Hematopoietic multipotent progenitor cell treated with erythropoietin and hydrocortisone succinate and interleukin-3 and kit ligand, for 4 days (in vitro differentiated cells): ENCODE measurements at regions not wholly inside any gene's neighbourhood (a gene's known extent, or its start where the extent isn't known, plus 50 kb on each side); places are given as distances from the start of the nearest gene placed in this dataset.
"Not testable (repeated sequence)": the region's sequence is repeated elsewhere in the genome, so short reads cannot be mapped to it uniquely, and the experiment has no call there.

Experiments
- DNase-seq: peaks from one replicate; pipeline ENCODE4 v3.0.0-alpha.2; 2015

DNA sequence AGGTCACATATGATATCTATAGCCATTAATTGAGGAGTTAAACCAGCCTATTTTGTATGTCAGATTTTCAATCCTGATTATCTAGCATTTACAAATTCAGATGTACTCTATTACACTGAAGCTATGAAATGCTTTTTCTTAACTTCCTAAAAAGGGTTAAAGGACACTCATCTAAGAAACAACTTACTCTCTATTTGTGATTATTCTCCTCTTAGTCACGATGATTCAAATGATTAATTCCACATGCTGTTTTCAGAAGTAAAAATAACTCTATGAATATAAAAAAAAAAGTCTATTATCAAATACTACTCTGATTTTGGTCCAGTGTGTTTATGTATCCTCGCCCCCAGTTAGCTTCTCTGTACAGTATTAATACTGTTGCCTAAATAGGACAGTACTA lies 1199.9 kb downstream of the GATA3 start:
- no peak for DNase-seq

DNA sequence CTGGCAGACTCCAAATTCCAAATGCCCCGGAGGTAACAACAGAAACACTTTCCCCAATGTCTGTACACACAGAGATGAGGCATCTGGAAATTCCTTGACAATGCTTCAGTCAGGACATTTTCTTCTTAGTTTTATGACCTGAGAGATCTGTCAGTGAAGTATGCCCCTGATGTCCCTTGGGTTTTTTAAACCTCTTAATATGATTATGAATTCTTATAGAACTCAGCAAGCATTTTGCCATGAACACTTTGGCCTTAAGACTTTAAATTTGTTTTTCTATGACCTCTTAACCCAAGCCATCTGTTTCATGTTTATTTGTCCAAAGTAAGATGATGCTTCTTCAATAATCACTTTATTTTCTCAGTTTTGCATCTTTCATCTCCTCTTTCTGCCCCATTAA lies 1206.2 kb downstream of the GATA3 start:
- DNase-seq = no peak

DNA sequence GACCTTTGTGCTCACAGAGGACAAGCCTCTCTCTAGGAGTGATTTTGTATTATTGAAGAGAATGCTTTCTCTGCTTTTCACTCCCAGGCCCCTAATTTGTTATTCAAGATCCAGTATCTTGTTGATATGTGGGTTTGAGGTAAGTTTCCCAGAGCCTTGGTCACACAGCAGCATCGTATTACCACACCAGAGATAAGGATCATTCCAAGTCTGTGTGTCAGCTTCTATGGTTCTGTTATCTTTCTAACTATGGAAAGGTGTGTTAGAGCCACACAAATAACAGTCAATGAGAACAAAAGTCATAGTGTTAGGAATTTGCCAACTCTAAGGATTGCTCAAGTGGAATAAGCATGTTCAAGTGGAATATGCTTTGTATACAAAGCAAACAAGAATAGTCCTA lies 1208.3 kb downstream of the GATA3 start:
- no peak for DNase-seq

DNA sequence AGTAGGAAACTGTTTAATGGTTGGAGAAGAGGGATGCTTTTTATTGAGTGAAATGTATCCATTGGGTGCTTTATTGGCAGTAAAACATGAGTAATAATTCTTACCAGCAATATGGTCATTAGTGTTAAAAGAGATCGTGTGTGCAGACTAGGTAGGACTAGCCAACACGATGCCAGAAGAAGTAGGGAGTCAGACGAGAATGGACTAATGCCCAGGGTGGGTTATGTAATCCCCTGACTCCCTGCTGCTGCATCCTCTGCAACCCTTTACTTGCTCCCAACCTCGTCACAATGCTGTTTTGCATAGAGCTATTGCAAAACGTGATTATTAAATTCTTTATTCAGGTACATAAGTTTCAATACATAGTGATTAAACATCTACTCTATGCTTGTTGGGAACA lies 1213.7 kb downstream of the GATA3 start:
- no peak for DNase-seq

DNA sequence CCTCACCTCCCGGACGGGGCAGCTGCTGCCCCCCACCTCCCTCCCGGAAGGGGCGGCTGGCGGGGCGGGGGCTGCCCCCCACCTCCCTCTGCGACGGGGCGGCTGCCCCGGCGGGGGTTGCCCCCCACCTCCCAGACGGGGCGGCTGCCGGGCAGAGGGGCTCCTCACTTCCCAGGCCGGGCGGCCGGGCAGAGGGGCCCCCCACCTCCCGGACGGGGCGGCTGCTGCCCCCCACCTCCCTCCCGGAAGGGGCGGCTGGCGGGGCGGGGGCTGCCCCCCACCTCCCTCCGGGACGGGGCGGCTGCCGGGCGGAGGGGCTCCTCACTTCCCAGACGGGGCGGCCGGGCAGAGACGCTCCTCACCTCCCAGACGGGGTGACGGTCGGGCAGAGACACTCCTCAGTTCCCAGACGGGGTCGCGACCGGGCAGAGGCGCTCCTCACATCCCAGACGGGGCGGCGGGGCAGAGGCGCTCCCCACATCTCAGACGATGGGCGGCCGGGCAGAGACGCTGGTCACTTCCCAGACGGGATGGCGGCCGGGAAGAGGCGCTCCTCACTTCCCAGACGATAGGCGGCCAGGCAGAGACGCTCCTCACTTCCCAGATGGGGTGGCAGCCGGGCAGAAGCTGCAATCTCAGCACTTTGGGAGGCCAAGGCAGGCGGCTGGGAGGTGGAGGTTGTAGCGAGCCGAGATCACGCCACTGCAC lies 1218.8 kb downstream of the GATA3 start:
- DNase-seq = not testable (repeated sequence)

DNA sequence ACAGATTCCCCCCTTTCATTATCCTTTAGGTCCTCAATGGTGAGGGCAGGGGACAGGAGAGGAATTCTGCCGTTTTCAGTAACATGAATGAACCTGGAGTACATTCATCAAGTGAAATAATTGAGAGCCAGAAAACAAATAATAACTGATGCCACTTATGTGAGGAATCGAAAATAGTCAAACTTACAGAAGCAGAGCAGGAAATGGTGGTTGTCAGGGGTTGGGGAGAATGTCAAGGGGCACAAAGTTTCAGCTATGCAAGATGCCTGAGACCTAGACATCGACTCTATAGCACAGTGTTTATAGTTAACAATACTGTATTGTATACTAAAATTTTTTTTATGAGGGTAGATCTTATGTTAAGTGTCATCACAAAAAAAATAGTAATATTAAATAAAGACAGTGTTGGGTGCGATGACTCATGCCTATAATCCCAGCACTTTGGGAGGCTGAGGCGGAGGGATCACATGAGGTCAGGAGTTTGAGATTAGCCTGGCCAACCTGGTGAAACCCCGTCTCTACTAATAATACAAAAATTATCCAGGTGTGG lies 1219.8 kb downstream of the GATA3 start:
- no peak for DNase-seq

DNA sequence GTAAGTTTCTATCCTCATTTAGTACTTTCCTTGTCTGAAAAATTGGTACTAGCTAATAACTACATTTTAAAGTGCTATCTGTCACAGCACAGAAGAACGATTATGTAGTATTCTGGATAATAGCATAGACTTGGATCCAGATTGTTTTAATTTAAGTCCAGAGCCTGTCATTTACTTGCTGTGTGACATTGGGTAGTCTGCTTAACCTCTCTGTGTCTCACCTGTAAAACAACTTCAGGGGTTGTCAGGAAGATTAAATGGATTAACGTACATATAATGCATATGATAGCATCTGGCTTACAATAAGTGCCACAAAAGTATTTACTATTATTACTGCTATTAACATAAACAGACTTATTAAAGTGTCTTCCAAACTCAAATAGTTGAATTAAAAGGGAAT lies 1221.4 kb downstream of the GATA3 start:
- no peak for DNase-seq

DNA sequence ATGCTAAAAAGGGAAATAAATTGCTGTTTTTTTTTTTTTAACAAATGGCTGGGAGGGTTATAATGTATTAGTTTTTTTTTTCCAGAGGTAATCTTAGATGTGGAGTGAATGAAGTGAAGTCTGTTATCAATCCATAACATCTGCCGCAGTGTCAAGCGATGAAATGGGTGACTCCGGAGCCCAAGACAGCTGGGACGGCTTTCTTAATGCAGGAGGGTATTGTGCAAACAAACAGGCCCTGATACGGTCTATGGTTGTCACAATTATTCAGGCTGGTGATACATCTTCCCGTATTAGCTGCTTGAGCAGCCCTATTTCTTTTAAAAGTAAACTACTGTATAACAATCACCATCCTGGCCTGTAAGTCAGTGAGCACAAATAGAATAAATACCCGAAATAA lies 1231.2 kb downstream of the GATA3 start:
- DNase-seq = peak; percentile 80

DNA sequence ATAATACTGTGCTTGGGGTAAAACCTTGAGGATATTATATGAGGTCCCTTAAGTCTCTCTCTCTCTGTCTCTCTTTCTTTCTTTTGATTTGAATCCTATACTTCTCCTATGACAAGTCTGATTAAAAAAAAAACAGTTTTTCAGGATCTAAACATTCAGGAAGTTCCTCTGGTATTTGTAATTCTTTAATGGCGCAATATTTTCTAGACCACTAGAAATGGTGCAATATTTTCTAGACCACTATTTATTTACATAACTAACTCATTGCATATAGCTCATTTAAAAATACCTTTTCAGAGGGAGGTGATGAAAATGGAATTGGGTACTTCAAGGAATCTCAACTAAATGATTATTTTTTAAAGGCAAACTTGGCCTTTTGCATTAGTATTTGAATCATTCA lies 1235.3 kb downstream of the GATA3 start:
- DNase-seq = peak; percentile 35

DNA sequence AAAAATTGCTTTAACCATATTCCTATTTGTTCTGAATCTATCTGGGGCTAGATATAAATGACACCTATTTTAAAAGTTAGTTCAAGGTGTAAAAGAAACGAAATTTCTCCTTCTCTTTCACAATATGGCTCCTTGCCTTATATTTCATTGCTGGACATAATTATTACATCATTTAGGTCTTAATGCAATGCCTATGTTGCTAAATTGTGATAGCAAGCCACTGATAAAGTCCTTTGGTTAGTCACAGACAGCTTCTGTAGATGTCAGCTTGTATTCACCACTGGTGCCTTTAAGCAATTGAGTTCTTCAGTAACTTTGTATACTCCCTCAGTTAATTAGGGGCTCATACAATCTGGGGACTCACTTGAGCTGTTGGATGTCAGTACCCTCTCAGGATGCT lies 1236.6 kb downstream of the GATA3 start:
- peak; percentile 56 for DNase-seq

DNA sequence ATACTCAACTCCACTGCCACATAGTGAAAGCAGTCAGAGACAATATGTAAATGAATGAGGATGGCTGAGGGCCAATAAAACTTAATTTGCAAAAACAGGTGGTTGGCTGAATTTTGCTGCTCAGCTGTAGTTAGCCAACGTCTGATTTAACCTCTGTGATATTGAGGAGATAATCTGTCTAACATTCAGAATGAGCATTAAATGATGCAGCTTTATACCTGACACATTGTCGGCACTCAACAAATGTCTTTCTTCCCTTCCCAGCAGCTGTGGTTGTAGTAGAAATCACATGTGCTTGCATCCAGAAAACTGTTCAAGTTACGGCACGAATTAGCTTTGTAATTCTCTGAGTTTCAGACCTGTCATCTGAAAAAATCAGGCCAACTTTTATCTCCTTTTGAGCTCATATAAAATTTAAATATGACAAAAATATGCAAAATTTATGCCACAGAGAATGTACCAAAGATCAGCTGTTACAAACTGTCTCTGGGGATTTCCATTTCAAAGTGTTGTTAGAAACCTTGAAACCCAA lies 1239.7 kb downstream of the GATA3 start:
- peak; percentile 23 for DNase-seq

DNA sequence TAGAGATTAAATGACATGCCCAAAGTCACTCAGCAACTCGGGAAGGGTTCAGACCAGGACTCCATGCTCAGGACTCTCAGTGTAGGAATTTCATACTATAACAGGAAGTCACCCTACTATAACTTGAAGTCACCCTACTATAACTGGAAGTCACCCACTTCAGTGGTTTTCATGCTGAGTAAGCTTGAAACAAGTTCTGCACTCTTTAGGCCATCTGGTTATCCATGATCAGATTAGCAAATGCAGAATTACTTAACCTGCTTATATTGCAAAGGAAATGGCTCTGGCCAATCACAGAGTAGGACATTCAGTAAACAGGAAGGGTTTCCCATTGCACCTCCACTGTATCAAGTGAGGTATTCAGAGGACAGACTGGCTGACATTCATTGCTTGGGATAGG lies 1240.4 kb downstream of the GATA3 start:
- peak; percentile 63 for DNase-seq

DNA sequence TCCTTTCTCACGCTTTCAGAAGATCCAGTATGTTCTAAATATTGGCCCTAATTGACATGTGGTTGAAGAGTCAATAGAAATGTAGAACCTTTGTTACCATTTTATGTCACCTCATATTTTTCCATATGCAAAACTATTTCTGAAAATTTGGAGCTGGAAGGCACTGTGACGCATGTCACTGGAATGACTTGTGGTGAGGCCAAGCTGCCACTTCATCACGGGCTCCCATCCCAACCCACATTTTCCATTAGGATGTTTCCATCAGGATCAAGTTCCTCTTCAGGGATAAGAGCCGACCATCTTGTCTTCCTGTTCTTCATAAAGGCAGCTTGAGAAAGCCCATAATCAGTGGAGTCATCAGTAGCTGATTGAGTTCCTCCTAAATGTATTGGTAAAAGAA lies 1241.7 kb downstream of the GATA3 start:
- no peak for DNase-seq

DNA sequence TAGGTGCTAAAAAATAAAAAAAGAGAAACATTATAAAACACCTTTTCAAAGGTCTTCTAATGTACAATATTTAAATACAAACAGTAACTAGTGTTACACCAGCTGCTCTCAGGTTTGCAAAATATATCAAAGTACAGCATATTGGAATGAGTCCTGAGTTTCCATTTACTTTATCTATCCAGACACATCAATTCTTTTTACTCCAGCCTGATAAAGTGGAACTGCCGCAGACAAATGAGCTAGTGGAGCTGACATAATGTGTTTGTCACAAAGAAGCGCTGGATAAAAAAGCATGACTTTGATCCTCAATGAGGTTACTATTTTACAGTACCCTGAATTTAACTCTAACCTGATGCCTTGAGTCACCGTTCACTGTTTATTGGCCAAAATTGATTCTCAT lies 1243.1 kb downstream of the GATA3 start:
- DNase-seq = no peak

DNA sequence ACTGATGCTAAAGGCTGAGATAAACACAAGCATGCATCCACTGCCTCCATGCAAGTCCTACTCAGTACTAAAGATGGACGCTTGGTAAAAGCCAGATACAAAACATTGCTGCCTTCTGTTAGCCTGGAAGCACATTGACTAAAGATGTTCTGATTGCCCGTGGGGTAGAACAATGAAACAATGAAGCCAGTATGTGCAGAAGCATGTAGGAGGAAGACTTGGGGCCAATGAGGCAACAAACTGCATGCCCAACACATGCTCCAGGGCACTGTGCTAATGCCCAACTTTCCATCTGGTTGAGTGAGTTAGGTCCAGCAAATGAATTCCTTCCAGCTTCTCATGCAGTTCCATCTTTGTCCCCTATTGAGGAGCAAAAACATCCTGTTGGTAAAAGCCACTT lies 1245.5 kb downstream of the GATA3 start:
- no peak for DNase-seq

DNA sequence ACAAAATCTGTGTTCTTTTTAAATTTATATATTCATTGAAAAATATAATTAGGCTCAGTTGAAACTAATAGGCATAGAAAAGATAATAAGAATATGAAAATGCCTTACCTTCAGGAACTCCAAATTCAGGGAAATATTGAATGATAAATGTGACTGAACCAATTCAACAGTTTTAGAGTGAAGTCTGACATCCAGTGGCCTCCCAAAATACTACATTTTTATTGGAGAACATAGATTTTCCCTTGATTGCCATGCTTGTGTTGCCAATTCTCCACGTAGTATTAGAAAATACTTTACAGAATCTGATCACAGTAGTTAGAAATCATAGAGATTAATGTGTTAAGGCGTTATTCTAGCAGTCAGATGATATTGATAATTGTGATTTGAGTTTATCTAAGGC lies 1246.7 kb downstream of the GATA3 start:
- peak; percentile 34 for DNase-seq

DNA sequence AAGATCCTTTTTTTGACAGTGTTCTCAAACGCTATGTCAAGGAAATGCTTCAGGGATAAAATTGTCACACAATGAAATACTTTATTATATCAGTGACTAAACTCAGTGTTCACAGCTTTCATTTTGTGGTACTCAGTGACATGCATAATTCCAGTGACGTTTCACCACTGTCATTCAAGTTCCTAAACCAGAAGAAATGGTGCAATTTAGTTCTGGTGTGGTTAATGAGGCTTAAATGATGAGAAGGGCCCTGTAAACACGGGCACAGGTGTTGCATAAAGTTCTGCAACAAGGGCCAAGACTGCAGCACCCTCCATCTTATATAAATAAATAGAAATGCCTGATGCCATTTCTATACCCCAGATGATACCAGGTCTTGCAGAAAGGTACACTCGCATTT lies 1247.1 kb downstream of the GATA3 start:
- peak; percentile 10 for DNase-seq

DNA sequence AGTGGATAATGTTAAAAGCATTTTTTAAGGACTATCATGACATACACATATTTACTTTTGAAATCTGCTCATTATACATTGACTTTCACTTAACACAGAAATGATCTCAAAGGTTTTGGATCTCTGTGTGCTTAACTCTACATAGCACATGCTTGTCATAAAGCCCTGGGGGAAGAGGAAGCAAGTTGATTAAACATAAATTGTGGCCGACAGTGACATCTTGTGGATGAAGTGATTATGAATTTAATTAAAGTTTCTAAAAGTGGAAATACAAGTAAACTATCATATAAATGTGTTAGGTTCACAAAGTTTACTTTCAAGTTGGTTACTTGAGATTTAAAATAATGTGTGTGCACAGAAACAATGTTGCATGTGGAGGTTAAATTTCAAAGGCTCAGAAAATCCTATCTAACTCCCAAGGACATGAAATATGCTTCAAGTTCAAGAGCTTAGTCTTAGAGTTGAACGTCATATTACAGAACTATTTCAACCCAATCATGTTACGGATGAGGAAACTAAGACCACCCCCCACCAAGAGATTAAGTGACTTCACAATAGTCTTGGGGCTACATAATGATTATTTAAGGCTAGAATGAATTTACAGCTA lies 1247.8 kb downstream of the GATA3 start:
- peak; percentile 86 for DNase-seq

DNA sequence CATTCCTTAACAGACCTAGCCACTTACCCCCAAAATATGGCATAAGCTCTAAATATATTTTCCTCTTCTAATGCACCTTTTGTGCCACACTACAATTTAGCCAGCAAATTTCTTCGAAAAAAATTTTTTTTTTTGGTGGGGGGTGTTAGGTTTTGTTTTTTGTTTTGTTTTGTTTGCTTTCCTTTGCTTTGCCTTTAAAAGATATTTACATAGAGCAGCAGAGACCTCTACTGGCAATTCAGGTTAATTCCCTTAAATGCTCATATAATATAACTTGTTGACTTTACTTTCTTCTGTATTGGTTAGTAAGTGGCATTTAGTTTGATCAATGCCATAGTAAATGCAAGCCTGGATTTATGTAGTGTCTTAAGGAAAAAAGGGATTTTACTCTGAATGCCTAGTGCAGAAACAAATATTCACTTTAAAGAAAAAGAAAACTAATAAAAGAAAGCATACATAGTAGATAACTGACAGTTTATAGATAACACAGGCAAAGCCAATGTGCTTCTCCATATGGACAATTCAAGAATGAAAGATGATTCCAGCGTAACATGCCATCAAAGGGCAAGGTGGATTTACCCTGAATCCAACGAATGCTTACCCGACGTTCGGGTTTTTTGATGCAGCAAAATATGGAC lies 1250.6 kb downstream of the GATA3 start:
- DNase-seq = peak; percentile 65

DNA sequence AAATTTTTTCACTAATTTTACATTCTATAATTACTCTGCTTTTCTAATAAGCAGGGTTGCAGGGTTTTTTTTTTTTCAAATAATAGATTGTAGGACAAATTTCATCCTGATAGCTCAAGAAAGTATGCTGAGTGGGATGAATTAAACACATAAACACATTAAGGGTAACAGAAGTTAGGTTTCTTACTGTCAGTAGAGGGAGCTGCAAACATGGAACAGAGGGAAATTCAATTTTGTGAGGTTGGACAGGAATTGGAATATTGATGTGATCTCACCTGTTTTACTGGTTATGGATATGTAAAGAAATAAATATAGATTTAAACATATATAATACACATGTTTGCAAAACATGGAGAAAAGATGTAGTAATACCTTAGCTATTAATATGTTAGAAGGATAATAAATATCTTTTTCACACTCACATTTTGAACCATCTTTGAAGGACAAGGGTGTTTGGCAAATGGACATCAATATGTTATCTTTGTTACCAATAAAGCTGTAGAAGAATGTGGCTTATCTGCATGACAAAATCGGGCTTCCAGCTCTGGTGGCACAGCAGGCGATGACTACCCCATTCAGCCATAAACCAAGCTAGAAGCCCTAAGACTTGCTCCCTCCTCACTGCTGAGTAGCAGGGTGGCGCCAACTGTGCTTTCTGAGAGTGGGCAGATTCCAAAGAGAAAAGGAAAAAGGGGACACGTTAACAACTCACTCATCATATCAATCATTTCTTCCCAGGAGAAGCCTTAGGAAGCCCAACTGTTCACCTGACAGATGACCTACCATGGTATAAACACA lies 1257.4 kb downstream of the GATA3 start:
- DNase-seq = no peak

DNA sequence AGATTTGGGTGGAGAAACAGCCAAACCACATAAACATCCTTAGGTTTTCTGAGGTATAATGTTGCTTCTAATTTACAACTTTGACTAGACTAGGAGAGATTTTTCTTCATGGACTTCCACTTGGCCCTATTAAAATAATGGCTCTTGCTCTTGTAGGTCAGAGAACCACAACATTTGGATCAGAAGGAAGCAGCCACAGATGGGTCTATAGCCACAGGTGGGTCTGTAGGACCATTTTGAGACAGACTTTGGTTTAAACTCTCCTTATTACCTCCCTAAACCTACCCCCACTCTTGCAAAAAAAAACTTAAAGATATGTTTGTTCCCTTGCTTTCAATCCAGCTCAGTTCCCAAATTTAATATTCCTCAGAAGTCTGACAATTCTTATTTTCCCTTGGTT lies 1260.8 kb downstream of the GATA3 start:
- no peak for DNase-seq

DNA sequence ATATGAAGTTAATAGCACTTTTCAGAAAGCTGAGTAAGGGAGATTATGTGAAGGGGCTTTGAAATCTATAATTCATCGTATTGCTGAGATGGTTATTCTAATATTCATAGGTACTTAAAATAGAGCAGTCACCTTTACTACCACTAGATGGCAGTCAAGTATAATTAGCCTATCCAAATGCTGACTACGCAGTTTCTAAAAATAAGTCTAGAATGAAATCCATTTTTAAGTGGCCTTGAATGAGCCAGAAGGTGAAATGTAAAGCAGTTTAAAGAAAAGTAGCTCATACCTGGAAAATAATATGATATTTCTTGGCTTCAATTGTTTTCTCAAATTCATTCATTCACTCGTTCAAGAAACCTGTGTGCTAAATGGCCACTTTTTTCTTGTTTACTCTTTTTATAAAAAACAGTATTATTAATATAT lies 1277.1 kb downstream of the GATA3 start:
- peak; percentile 82 for DNase-seq

DNA sequence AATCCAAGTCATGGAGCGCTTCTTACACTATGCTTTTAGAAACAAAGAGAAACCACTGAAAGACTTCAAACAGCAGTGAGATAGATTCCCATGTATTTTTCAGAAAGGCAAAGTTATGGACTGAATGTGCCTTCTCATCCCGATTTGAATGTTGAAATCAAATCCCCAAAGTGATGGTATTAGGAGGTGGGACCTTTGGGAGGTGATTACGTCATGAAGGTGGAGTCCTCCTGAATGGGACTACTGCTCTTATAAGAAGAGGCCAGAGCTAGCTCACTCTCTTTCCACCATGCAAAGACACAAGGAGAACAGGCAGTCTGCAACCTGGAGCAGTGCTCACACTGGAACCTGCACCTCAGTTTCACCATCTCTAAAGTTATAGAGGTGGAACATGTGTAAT lies 1279.8 kb downstream of the GATA3 start:
- no peak for DNase-seq
